OCI-LY7 (cell line): ENCODE measurements at regions not wholly inside any gene's neighbourhood (a gene's known extent, or its start where the extent isn't known, plus 50 kb on each side); places are given as distances from the start of the nearest gene placed in this dataset.

ENCODE experiments used
- BruUV-seq: library from RNA; stranded (reverse); fragments of 400-500 nt; replicated peaks from 2 replicates; lab custom pipeline; 2021; lab: Mats Ljungman, UMichigan
- CTCF ChIA-PET: fragments of 300-600 bp; sonication (Branson Sonifier 250); formaldehyde crosslinking; loops from one replicate; lab custom pipeline; 2022; ENCODE audit warnings: antibody characterized with exemption; ENCODE audit not compliant: unreplicated experiment; lab: Charles Lee
- POLR2A ChIA-PET: fragments of 300-600 bp; sonication (Branson Sonifier 250); formaldehyde crosslinking; loops from one replicate; lab custom pipeline; 2022; ENCODE audit warnings: antibody characterized with exemption; lab: Charles Lee
- DNase-seq: peaks from one replicate; pipeline ENCODE4 v3.0.0-alpha.2; 2015; ENCODE audit warnings: low spot score
- H2AFZ ChIP-seq: fragments of 200-600 bp; sonication (generic), shearing (Covaris generic); 2 replicates; pipeline ENCODE4 v1.6.1; 2014; ENCODE audit warnings: mild to moderate bottlenecking, antibody characterized with exemption, low read length, moderate library complexity
- H3K27ac ChIP-seq: fragments of 200-600 bp; sonication (generic); 2 replicates; pipeline ENCODE4 v1.5.1; 2014; ENCODE audit warnings: mixed run types, low read depth, mild to moderate bottlenecking, moderate library complexity, low read length, inconsistent platforms; ENCODE audit not compliant: poor library complexity, severe bottlenecking
- H3K36me3 ChIP-seq: fragments of 200-600 bp; sonication (generic); 2 replicates; pipeline ENCODE4 v1.6.1; 2014; ENCODE audit warnings: mild to moderate bottlenecking, antibody characterized with exemption, low read length, moderate library complexity, mixed read lengths; ENCODE audit not compliant: insufficient read depth
- H3K4me1 ChIP-seq: fragments of 200-600 bp; sonication (generic); 2 replicates; pipeline ENCODE4 v1.5.1; 2014; ENCODE audit warnings: mild to moderate bottlenecking, low read length; ENCODE audit not compliant: insufficient read depth, poor library complexity, severe bottlenecking
- H3K4me2 ChIP-seq: fragments of 200-600 bp; sonication (generic); 2 replicates; pipeline ENCODE4 v1.6.1; 2014; ENCODE audit warnings: mild to moderate bottlenecking, low read length
- H3K4me3 ChIP-seq: fragments of 200-600 bp; sonication (generic); 2 replicates; pipeline ENCODE4 v1.5.1; 2014; ENCODE audit warnings: mild to moderate bottlenecking, low read depth, low read length; ENCODE audit not compliant: poor library complexity, severe bottlenecking
- H3K79me2 ChIP-seq: fragments of 200-600 bp; sonication (generic); 2 replicates; pipeline ENCODE4 v1.6.1; 2016; ENCODE audit warnings: low read depth, mild to moderate bottlenecking, low read length, moderate library complexity, mixed read lengths; ENCODE audit not compliant: insufficient read depth
- H3K9me2 ChIP-seq: fragments of 200-600 bp; sonication (generic); 2 replicates; pipeline ENCODE4 v1.6.1; 2016; ENCODE audit warnings: mild to moderate bottlenecking, low read length, mixed read lengths; ENCODE audit not compliant: insufficient read depth
- H3K9me3 ChIP-seq: fragments of 200-600 bp; sonication (generic); 2 replicates; pipeline ENCODE4 v1.6.1; 2014; ENCODE audit warnings: mild to moderate bottlenecking, mixed run types, low read length, mixed read lengths
- H4K20me1 ChIP-seq: fragments of 200-600 bp; sonication (generic); 2 replicates; pipeline ENCODE4 v1.6.1; 2014; ENCODE audit warnings: mild to moderate bottlenecking, antibody characterized with exemption, low read length, moderate library complexity, mixed read lengths; ENCODE audit not compliant: insufficient read depth
- EZH2phosphoT487 ChIP-seq: fragments of 200-600 bp; sonication (generic); IDR thresholded peaks from 2 replicates; pipeline ENCODE4 v1.6.1; 2018; ENCODE audit warnings: low read depth, borderline replicate concordance, mild to moderate bottlenecking, mixed run types, antibody characterized with exemption, low read length, moderate library complexity, mixed read lengths
- intact Hi-C: fragments of 100-400 bp; cut with micrococcal nuclease; formaldehyde crosslinking; loops from one replicate; pipeline ENCODE4 v1.10.0; 2022; ENCODE audit not compliant: unreplicated experiment
- TF ChIP-seq, protein P1 (sequence below): fragments of 200-600 bp; sonication (generic); conservative IDR thresholded peaks from 2 replicates; pipeline ENCODE4 v1.5.1; 2014; ENCODE audit warnings: mild to moderate bottlenecking, antibody characterized with exemption, low read length, moderate library complexity, mixed read lengths

DNA sequence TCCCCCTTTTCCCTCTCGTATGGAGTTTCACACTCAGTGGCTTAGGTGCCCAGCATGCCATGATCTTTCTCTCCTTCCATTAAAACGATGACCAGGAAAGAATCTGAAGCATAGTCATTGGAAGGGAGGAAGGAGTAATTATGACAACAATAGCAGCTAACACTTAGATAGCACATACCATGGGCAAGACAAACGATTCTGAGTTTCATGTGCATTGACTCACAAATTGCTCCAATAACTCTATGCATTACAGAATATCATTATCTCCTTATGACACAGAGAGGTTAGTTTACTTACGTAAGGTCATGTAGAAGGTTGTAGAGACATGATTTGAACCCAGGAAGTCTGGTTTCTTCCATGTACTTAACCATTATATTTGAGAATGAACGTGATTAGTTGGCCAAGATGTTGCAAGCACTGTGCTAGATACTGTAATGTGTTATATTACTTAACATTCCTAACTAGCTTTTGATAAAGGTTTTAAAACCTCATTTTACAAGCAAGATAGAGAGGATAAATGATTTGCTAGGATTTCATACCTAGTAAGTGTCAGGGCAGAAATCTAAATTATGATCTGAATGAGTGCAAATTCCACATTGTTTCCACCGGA is 162.4 kb downstream of the CAND1 start:
- Histone ChIP-seq H3K9me2 (no peaks in the 10 kb centered on the region), H3K36me3 (no peaks in the 10 kb centered on the region), H3K79me2 (no peaks in the 10 kb centered on the region), H3K9me3 (no peaks in the 10 kb centered on the region), H3K27ac (no peak overlapping the region), H4K20me1 (no peaks in the 10 kb centered on the region), H3K4me1 (peaks cover 7% of the 10 kb centered on the region), H3K4me2 (no peak overlapping the region), H3K4me3 (no peak overlapping the region), H2AFZ (no peak overlapping the region)
- no peak for DNase-seq
- TF ChIP-seq, protein P1, sequence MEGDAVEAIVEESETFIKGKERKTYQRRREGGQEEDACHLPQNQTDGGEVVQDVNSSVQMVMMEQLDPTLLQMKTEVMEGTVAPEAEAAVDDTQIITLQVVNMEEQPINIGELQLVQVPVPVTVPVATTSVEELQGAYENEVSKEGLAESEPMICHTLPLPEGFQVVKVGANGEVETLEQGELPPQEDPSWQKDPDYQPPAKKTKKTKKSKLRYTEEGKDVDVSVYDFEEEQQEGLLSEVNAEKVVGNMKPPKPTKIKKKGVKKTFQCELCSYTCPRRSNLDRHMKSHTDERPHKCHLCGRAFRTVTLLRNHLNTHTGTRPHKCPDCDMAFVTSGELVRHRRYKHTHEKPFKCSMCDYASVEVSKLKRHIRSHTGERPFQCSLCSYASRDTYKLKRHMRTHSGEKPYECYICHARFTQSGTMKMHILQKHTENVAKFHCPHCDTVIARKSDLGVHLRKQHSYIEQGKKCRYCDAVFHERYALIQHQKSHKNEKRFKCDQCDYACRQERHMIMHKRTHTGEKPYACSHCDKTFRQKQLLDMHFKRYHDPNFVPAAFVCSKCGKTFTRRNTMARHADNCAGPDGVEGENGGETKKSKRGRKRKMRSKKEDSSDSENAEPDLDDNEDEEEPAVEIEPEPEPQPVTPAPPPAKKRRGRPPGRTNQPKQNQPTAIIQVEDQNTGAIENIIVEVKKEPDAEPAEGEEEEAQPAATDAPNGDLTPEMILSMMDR: no peak
- no peak for TF ChIP-seq EZH2phosphoT487
- no TSS peak for BruUV-seq
- intact Hi-C loops: no loop called here
- POLR2A ChIA-PET: interaction anchor here (1.0 kb wide), 1 partner anchor 9 kb away, joined by 3 read pairs; no protein-coding TSS in a partner anchor
- CTCF ChIA-PET: no interaction called here

DNA sequence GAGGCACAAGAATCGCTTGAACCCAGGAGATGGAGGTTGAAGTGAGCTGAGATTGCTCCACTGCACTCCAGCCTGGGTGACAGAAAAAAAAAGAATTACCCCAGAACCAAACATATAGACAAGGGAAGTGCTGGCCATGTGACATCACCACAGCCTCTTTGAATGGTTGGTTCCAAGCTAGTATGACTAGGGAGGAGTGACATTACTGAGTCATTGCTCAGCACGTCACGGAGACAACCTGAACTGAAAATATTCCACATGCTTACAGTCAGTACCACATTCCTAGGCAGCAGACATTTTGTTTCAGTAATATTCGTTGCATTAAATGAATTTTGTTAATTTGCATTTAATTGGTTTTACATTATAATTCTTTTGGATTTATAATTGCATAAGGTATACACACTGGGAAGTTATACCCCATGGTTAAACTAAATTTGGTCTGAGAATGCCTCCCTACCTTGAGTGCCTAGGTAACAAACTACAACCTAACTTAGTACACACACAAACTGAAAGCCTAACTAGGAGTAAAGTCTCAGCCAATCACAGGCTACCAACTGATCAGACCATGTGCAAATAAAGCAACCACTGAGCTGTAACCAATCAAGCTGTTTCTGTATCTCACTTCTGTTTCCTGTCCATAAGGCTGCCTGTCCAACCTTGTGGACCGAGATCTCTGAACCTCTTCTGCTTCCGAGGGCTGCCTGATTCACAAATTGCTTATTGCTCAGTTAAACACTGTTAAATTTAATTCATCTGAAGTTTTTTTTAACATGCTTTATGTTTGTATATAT is 164.4 kb downstream of the CAND1 start:
- Histone ChIP-seq H3K4me1 (peaks cover 7% of the 10 kb centered on the region), H3K4me3 (no peak overlapping the region), H3K79me2 (no peaks in the 10 kb centered on the region), H3K9me3 (no peaks in the 10 kb centered on the region), H2AFZ (peak overlapping the region; percentile 62; the same call in 1 of the 2 replicates), H3K27ac (no peak overlapping the region), H3K4me2 (peak overlapping the region; percentile 21; the same call in 1 of the 2 replicates), H3K36me3 (no peaks in the 10 kb centered on the region), H3K9me2 (no peaks in the 10 kb centered on the region), H4K20me1 (no peaks in the 10 kb centered on the region)
- intact Hi-C loops: no loop called here
- ChIA-PET CTCF (no interaction called here), POLR2A (no interaction called here)
- BruUV-seq: no TSS peak
- DNase-seq: peak; percentile 26
- TF ChIP-seq, protein P1: no peak
- no peak for TF ChIP-seq EZH2phosphoT487
